Thymus (tissue), 11 donors: ENCODE measurements at regions not wholly inside any gene's neighbourhood (a gene's known extent, or its start where the extent isn't known, plus 50 kb on each side); places are given as distances from the start of the nearest gene placed in this dataset.

Source experiments
- DNase-seq, 9 donors: peaks; one replicate each; pipeline ENCODE4 v3.0.0-alpha.2; 2013; ENCODE audit warnings: low spot score in 9 of 9, low read depth in 6 of 9, missing footprints in 1 of 9
- H3K27ac ChIP-seq, 2 donors: one replicate each; pipeline ENCODE4 v1.5.1; 2013; ENCODE audit warnings: control low read depth in 1 of 2, low read depth in 1 of 2, low read length in 1 of 2, mild to moderate bottlenecking in 1 of 2, moderate library complexity in 1 of 2
- H3K27me3 ChIP-seq, 2 donors: one replicate each; pipeline ENCODE4 v1.5.1; 2013; ENCODE audit warnings: low read length in 1 of 2; ENCODE audit not compliant: control insufficient read depth in 2 of 2, insufficient read depth in 1 of 2
- H3K36me3 ChIP-seq, 2 donors: one replicate each; pipeline ENCODE4 v1.5.1; 2013; ENCODE audit warnings: low read length in 1 of 2, mild to moderate bottlenecking in 1 of 2, moderate library complexity in 1 of 2; ENCODE audit not compliant: control insufficient read depth in 2 of 2, insufficient read depth in 2 of 2
- H3K4me1 ChIP-seq, 2 donors: one replicate each; pipeline ENCODE4 v1.5.1; 2013; ENCODE audit warnings: low read length in 2 of 2; ENCODE audit not compliant: control insufficient read depth in 2 of 2, insufficient read depth in 2 of 2
- H3K4me3 ChIP-seq, 2 donors: one replicate each; pipeline ENCODE4 v1.5.1; 2013; ENCODE audit warnings: low read length in 2 of 2, control low read depth in 1 of 2, mild to moderate bottlenecking in 1 of 2
- H3K9me3 ChIP-seq, 2 donors: one replicate each; pipeline ENCODE4 v1.5.1; 2013; ENCODE audit warnings: low read length in 1 of 2, mild to moderate bottlenecking in 1 of 2; ENCODE audit not compliant: control insufficient read depth in 2 of 2, insufficient read depth in 1 of 2
- WGBS: extraction: QIAGEN DNeasy Blood & Tissue Kit; methylation state at CpG from one replicate; pipeline ENCODE4 v1.1.7; 2013; 5-methylcytosine and 5-hydroxymethylcytosine counted together
- donor health status: healthy.

GRCh38 chr21:20943561-20943997 lies 54.6 kb upstream of the NCAM2 start:
- H3K27me3 ChIP-seq = no peaks in the 10 kb centered on the region
- H3K36me3 ChIP-seq = no peaks in the 10 kb centered on the region
- H3K27ac ChIP-seq = no peak overlapping the region
- H3K4me3 ChIP-seq = no peak overlapping the region
- WGBS = 88% methylated on average over 5 of the region's 5 CpGs
- no peak for DNase-seq
- no peaks in the 10 kb centered on the region for H3K4me1 ChIP-seq
- H3K9me3 ChIP-seq = no peaks in the 10 kb centered on the region

DNA sequence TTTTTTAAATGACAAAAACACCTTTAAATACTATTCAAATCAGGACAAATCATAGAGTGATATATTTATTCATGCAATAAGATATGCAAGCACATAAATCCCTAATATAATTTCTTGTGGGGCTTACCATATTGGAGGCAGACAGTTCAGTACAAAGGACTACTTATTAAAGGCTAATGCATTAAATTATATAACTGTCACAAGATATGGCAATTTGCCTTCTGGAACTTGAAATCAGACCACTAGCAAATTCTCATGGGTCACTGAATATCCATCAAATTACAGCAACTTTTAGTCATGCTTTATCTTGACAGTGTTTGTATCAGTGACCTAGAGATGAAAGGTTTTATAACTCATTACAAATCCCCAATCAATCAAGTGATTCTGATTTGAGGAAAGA lies 54.1 kb upstream of the NCAM2 start:
- Histone ChIP-seq H3K9me3 (no peaks in the 10 kb centered on the region), H3K4me1 (no peaks in the 10 kb centered on the region)
- DNase-seq = no peak

DNA sequence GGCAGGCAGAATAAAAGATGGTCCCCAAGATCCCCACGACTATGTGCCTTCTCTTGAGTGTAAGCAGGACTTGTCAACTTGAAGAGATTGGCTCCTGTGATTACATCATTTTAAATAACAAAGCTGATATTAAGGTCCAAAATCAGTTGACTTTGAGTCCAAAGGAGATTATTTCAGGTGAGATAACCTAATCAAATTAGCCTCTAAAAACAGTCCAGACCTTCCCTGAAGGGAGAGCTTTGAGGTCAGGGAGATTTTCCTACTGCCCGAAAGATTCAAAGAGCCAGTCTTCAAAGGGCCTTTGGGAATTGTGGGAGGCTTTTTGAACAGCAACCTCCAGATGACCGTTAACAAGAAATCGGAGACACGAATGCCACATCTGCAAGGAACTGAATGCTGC lies 51.5 kb upstream of the NCAM2 start:
- 92% methylated on average over 5 of the region's 5 CpGs for WGBS
- Histone ChIP-seq H3K36me3 (no peaks in the 10 kb centered on the region), H3K9me3 (no peaks in the 10 kb centered on the region), H3K4me1 (no peaks in the 10 kb centered on the region), H3K27ac (no peak overlapping the region), H3K27me3 (no peaks in the 10 kb centered on the region), H3K4me3 (no peak overlapping the region)
- DNase-seq = no peak

More for the DNA sequence above, 54.1 kb upstream of the NCAM2 start:
- no peak overlapping the region for H3K4me3 ChIP-seq
- H3K27ac ChIP-seq = no peak overlapping the region
- no peaks in the 10 kb centered on the region for H3K36me3 ChIP-seq
- H3K27me3 ChIP-seq = no peaks in the 10 kb centered on the region
